Chondrocyte (in vitro differentiated cells): ENCODE measurements at regions not wholly inside any gene's neighbourhood (a gene's known extent, or its start where the extent isn't known, plus 50 kb on each side); places are given as distances from the start of the nearest gene placed in this dataset.

Source experiments
- DNase-seq: peaks from one replicate; pipeline ENCODE4 v3.0.0; 2021; ENCODE audit warnings: mixed read lengths, low spot score
- H3K27ac Mint-ChIP-seq: one replicate; pipeline ENCODE4 v1.8.0; 2021; ENCODE audit warnings: mild to moderate bottlenecking, moderate library complexity, mixed read lengths; ENCODE audit not compliant: unreplicated experiment
- H3K27me3 Mint-ChIP-seq: 2 replicates; pipeline ENCODE4 v1.8.0; 2021; ENCODE audit warnings: low read depth, mixed read lengths
- H3K36me3 Mint-ChIP-seq: 2 replicates; pipeline ENCODE4 v1.8.0; 2021; ENCODE audit warnings: low read depth, mixed read lengths
- H3K4me1 Mint-ChIP-seq: 2 replicates; pipeline ENCODE4 v1.8.0; 2021; ENCODE audit warnings: low read depth, mild to moderate bottlenecking, mixed read lengths
- H3K4me3 Mint-ChIP-seq: one replicate; pipeline ENCODE4 v1.8.0; 2021; ENCODE audit warnings: mild to moderate bottlenecking, moderate library complexity, mixed read lengths; ENCODE audit not compliant: unreplicated experiment
- H3K9me3 Mint-ChIP-seq: 2 replicates; pipeline ENCODE4 v1.8.0; 2021; ENCODE audit warnings: low read depth, mixed read lengths
- CTCF ChIP-seq: fragments of 200-600 bp; sonication (generic); IDR thresholded peaks from 2 replicates; pipeline ENCODE4 v1.5.0; 2021; ENCODE audit warnings: antibody characterized with exemption, mild to moderate bottlenecking, moderate library complexity

GRCh38 chr16:86364653-86365380 is 145.5 kb upstream of the FOXF1 start:
- Mint-ChIP-seq H3K36me3 (no peaks in the 10 kb centered on the region), H3K27ac (no peak overlapping the region), H3K4me3 (no peak overlapping the region), H3K4me1 (peaks cover 11% of the 10 kb centered on the region), H3K27me3 (peaks cover 38% of the 10 kb centered on the region), H3K9me3 (no peaks in the 10 kb centered on the region)
- no peak for DNase-seq
- no peak for TF ChIP-seq CTCF

GRCh38 chr16:86365513-86366273 is 144.6 kb upstream of the FOXF1 start:
- H3K27me3 Mint-ChIP-seq: peaks cover 41% of the 10 kb centered on the region
- no peaks in the 10 kb centered on the region for H3K36me3 Mint-ChIP-seq
- TF ChIP-seq CTCF: no peak
- no peak for DNase-seq
- no peaks in the 10 kb centered on the region for H3K9me3 Mint-ChIP-seq
- peaks cover 11% of the 10 kb centered on the region for H3K4me1 Mint-ChIP-seq
- no peak overlapping the region for H3K4me3 Mint-ChIP-seq
- H3K27ac Mint-ChIP-seq: no peak overlapping the region

GRCh38 chr16:86366481-86366880 is 143.8 kb upstream of the FOXF1 start:
- H3K27me3 Mint-ChIP-seq: peaks cover 41% of the 10 kb centered on the region
- no peak for DNase-seq
- no peak overlapping the region for H3K4me3 Mint-ChIP-seq
- peaks cover 11% of the 10 kb centered on the region for H3K4me1 Mint-ChIP-seq
- no peak overlapping the region for H3K27ac Mint-ChIP-seq
- no peaks in the 10 kb centered on the region for H3K9me3 Mint-ChIP-seq
- TF ChIP-seq CTCF: no peak
- H3K36me3 Mint-ChIP-seq: no peaks in the 10 kb centered on the region

GRCh38 chr16:86367291-86368072 is 142.8 kb upstream of the FOXF1 start:
- Mint-ChIP-seq H3K36me3 (no peaks in the 10 kb centered on the region), H3K27me3 (peaks cover 44% of the 10 kb centered on the region), H3K4me1 (peaks cover 9% of the 10 kb centered on the region), H3K9me3 (no peaks in the 10 kb centered on the region), H3K4me3 (no peak overlapping the region), H3K27ac (no peak overlapping the region)
- DNase-seq: no peak
- no peak for TF ChIP-seq CTCF

- TF ChIP-seq CTCF: no peak
- H3K4me3 Mint-ChIP-seq: no peak overlapping the region
- peaks cover 44% of the 10 kb centered on the region for H3K27me3 Mint-ChIP-seq
- no peaks in the 10 kb centered on the region for H3K9me3 Mint-ChIP-seq
- H3K36me3 Mint-ChIP-seq: no peaks in the 10 kb centered on the region
- no peak for DNase-seq
- no peak overlapping the region for H3K27ac Mint-ChIP-seq
- peaks cover 1% of the 10 kb centered on the region for H3K4me1 Mint-ChIP-seq
Observed at GRCh38 chr16:86368261-86368660, 142.1 kb upstream of the FOXF1 start.
